Activated CD8-positive, alpha-beta memory T cell treated with anti-CD3 and anti-CD28 coated beads for 4 hours (primary cell): ENCODE measurements at regions not wholly inside any gene's neighbourhood (a gene's known extent, or its start where the extent isn't known, plus 50 kb on each side); places are given as distances from the start of the nearest gene placed in this dataset.
A peak's percentile ranks its signal among the peaks of the same experiment; 100 is the strongest.
"Not testable (repeated sequence)": the region's sequence is repeated elsewhere in the genome, so short reads cannot be mapped to it uniquely, and the experiment has no call there.

Source experiments
- DNase-seq, 2 donors: peaks; one replicate each; pipeline ENCODE4 v3.0.0-alpha.2; 2020; ENCODE audit warnings: low read depth in 2 of 2

DNA sequence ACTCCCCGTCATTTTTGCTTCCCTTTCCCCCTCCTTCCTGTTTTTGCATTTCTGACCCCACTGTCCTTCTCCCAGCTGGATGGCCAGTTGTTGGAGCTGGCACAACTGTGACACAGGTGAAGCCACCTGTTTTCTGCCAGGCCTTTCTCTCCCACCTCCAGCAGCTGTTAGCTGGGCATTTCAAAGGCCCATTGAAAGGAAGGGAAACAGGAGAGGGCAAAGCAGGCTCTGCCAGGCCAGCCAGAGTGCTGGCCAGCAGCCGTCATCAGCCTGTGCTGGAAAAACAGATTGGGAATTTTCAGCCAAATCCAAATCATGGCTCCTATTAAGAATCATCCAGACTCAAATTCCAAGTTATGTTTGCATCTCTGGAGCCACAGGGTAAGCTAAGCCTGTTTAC lies 155.2 kb upstream of the C2CD4B start:
- DNase-seq, result no peak

DNA sequence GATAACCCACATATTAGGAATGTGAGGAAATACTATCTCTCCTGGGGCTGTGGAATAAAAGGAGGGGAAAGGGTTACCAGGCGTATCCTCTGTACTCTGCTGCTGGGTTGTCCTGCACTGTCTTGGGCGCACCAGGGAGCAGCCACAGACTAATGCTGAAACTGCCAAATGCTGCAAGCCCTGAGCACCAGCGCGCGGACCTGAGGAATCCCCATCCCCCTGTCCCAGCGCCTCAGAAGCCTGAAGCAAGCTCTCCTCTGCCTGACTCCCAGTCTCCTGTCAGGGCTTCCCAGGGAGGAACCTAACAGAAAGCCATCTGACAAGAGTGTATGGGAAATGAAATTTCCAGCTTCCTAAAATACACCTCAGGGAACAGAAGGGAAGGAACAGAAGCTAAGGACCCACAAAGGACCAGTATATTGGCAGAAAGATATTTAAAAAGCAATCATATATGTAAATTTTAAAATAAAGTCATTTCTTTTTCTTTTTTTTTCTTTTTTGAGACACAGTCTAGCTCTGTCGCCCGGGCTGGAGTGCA lies 158.3 kb upstream of the C2CD4B start:
- no peak for DNase-seq

DNA sequence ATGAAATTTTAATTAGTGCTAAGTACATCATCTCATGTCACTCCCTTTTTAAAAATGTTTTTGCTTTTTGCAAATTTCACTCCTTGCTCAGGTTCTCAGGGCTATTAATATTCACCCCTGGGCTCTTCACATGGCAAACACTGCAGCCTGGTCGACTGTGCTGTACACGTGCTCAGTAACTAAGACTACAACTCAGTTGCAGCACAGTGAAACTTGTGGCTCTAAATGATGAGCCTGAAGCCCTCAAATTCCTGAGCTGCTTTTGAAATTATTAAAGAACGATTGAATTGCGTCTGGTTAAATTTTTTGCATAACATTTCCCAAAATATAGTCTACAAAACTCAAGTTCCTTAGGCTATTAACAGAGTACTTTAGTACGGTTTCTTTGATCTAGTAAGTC lies 159.3 kb upstream of the C2CD4B start:
- no peak for DNase-seq

DNA sequence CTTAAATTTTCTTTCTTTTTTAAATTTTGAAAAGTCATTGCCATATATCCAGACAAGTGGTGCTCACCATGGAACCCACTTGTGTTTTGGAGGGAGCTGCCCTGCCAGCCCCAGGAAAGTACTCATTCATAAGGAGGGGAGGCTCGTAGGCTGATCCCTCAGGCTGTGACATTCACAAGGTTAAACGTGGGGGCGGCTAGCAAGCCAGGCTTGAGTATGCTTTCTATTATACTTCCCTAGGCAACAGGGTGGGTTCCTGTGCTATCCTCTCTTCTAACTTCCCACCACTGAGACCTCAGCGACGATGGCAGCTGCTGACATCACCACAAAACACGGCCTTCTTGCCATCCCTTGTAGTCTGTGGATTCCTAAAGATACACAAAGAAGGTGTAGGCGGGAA lies 160.5 kb upstream of the C2CD4B start:
- no peak for DNase-seq

DNA sequence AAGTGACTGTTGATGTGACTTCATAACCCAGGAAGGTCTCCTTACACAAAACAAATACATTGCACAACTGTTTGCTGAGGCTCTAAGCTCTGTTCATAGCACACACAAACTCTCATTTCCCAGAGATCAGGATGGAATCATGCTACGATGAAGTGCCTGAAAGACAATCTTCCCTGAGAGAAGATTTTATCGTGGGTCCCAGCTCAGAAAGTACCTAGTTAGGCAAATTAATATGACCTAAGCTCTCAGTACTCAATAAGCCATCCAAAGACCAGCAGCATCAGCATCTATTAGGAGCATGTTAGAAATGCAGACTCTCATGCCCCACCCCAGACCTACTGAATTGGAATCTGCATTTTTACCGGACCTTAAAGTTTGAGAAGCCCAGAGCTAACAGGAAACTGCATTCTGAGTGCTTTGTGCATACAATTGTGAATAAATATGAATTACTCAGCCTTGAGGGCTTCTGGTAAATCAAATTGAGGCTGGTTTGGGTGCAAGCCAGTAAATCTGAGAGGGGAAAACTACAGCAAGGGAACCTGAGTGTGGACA lies 161.5 kb upstream of the C2CD4B start:
- DNase-seq, result no peak

DNA sequence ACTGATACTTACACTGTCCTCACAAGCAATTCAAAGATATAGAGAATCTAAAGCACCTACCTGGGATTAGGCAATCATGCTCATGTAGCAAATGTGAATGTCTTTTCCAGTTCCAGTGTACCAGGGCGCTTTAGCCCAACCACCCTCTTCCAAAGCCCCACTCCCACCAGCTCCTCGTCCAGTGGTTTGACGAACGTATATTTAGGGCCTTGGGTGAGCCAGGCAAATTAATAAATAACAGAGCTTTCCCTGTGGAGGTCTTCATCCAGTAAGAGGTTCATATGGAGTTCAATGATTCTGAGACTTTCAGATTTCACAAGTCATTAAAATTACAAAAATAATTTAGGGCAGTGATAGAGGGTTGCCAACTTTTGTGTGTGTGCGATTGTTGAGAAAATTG lies 162.3 kb upstream of the C2CD4B start:
- DNase-seq, result no peak

DNA sequence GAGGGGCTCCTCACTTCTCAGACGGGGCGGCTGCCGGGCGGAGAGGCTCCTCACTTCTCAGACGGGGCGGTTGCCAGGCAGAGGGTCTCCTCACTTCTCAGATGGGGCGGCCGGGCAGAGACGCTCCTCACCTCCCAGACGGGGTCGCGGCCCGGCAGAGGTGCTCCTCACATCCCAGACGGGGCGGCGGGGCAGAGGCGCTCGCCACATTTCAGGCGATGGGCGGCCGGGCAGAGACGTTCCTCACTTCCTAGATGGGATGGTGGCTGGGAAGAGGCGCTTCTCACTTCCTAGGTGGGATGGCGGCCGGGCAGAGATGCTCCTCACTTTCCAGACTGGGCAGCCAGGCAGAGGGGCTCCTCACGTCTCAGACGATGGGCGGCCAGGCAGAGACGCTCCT lies 167.4 kb upstream of the C2CD4B start:
- not testable (repeated sequence) for DNase-seq

DNA sequence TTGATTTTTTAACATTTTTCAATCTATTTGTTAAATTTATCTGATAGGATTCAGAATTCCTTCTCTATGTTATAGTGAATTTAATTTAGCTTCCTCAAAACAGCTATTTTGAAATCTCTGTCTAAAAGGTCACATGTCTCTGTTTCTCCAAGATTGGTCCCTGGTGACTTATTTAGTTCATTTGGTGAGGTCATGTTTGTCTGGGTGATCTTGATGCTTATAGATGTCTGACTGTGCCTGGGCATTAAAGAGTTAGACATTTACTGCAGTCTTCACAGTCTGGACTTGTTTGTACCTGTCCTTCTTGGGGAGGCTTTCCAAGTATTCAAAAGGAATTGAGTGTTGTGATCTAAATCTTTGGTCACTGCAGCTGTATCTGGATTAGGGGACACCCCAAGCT lies 169.5 kb upstream of the C2CD4B start:
- DNase-seq, result no peak

DNA sequence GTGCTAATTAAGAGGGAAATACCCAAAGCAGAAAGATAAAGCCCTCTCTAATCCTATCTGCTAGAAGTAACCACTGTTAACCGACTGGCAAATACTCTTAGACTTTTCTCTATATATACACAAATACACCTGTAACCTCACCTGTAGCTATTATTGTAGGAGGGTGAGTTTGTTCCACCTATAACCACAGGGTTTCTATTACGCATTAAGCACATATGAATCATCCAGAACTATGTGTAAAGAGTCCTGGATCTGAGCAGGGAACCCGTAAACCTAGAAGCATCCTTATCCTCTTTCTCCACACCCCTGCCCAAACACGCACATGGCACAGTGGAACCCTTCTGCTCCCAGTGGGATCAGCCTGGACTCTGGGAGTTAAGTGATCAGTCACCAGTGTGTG lies 172.8 kb upstream of the C2CD4B start:
- no peak for DNase-seq

DNA sequence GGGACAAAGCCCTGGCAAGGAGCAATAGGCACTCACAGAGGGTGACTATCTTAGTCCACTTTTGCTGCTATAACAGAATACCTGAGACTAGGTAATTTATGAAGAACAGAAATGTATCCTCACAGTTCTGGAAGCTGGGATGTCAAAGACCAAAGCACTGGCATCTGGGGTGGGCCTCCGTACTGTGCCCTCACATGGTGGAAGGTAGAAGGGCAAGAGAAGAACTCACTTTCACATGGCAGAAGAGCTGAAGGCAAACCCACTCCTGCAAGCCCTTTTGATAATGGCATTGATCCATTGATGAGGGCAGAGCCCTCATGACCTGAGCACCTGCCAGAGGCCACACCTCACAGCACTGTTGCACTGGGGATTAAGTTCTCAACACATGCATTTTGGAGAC lies 173.4 kb upstream of the C2CD4B start:
- DNase-seq, result no peak

DNA sequence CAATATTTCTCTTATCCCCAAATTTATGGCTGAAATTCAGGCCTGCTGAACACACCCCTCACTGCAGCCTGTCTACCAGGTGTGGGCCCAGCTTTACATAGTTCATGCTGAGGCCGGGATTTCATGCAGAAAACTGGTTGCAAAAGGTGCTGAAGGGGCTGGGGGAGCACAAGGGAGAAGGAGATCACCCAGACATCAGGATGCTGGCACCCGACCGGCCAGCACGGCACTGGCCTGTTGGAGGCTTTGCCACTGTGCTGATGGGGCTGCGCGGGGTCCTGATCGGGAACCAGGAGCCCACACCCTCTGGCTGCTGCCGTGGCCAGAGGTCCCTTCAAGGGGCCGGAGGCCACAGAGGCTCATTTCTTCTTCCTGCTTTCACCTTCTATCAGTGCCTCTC lies 177.9 kb upstream of the C2CD4B start:
- DNase-seq, result no peak

DNA sequence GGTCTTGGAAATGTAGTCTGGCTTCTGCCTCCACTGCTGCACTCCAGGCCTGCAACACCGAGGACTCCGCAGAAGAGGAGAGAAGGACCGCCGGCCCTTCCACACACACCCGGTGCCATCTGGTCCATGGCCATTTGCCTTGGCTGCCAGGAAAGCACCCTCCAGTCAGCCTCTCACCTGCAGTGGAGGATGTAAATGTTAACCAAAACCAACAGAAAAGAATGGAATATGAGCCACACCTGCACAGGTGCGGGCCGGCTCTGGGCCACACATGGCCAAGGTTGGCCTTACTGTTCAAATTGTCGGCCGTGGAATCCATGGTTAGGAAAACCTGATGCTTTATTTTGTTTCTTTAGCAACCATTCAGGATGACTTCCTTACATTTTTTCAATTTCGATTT lies 178.3 kb upstream of the C2CD4B start:
- DNase-seq, result no peak

DNA sequence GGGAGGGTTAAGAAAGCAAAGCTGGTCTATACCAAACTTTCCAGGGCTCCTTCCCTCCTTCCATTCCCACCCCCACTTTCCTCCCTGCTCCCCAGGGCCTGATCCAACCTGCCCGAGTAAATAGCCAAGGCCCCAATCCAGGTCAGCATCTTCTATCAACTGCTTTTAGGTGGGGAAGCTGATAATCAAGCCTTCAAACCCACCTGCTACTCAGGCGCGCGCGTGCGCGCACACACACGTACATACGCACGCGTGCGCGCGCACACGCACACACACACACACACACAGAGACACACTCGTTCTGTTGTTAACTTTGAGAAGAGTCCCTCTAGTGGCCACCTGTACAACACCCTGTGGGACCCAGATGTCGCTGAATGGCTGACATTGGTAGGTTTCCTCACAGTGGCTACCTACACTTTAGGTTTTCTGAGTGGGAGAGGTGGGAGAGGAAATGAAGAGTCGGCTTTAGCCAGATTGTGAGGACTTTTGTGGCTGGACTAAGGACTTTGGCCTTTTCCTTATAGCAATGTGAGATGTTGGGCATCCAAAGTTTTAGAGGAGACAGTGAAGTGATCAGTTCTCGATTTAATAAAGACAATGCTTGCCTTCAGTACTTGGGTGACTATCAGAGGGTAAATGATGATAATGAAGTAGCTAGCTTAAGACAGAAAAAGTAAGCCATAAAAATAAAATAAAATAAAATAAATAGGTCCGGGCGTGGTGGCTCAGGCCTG lies 179.9 kb upstream of the C2CD4B start:
- DNase-seq, result peak in 1 of 2 donors; percentile 23

DNA sequence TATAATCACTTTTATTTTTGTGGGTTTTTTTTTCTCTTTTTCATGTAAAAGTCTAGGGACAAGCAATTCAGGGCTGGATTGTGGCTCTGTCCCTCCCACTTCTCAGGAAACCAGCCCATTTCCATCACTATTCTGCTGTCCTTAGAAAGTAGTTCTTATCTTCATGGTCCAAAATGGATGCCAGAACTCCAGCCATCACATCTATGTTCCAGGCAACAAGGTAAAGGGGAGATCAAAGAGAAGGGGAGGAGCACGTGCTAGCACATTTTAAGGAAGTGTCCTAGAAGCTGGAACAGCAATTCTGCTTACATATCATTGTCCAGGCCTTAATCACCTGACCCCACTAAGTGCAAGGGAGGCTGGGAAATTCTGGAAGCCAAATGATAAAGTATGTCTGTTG lies 181.1 kb upstream of the C2CD4B start:
- no peak for DNase-seq

DNA sequence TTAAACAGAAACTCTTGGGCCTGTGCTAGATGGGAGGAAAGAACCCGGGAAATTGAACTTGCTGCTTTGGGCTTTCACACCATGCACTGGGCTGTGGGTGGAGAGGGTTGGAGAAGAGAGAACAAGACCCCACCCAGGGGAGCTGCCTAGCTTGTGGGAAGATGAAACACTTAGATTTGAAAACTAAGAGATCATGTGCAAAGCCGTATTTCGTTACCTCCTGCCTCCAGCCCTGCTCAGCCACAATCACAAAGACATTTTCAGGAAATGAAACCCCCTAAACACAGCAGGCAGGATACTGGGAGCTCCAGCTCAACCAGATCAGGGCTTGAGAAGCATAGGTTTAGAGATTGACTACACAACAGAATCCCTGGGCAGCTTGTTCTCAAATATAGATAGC lies 183.0 kb upstream of the C2CD4B start:
- DNase-seq, result no peak

DNA sequence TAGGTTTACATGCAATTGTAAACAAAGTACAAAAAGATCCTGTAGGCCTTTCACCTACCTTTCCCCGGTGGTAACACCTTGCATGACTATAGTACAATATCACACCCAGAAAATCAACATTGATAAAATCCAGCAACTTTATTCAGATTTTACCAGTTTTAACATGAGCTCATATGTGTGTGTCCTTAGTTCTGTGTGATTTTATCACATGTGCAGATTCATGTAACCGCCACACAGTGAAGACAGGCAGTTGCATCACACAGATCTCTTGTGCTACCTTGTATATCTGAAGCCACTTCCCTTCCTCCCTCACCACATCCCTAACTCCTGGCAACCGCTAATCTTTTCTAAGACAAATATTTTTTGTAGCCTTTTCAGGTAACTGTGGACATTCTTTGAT lies 183.5 kb upstream of the C2CD4B start:
- DNase-seq, result no peak

DNA sequence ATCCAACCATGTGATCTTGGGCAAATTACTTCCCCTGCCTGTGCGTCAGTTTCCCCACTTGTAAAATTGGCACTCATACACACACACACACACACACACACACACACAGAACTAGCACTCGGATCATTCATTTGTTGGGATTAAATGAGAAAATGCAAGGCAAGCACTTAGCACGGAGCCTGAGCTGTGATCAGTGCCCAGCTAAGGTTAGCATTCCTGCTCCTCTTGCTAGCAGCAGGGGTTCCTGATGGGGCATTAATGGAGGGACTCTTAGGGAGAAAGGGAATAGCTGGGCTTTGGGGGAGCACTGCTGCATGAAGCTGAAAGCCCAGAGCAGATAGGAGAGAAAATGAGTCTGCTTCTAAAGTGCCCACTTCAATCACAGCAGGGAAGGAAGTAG lies 187.7 kb upstream of the C2CD4B start:
- no peak for DNase-seq

DNA sequence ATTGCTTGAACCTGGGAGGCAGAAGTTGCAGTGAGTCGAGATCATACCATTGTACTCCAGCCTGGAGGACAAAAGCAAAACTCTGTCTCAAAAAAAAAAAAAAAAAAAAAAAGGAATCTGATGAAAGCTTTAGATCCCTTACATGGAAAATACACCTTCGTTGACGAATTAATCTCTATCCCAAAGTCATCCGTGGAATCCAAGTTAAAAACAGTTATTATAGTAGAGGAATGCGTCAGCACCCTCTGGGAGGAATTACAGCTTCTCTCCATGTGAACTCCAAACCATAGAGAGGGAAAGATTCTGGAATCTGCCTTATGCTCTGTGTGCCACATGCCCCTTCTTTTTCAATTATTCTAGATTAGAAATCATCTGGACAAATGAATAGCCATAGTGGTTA lies 192.3 kb upstream of the C2CD4B start:
- no peak for DNase-seq

DNA sequence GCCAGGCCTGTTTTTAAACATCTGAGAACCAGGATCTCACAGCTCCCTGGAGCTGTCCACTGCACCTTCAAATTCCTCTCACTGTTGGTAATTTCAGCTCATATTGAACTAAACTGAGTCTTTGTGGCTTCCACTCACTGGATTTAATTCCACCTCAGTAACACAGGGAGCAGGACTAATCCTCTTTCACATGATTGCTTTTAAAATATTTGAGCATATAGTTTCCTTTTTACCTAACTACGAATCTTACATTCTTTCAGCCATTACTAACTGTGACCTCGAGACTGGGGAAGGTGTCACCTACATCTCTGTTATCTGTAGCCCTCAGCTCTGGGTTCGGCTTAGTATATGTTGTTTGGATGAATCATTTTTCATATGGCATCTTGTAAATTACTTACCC lies 194.3 kb upstream of the C2CD4B start:
- DNase-seq, result no peak

DNA sequence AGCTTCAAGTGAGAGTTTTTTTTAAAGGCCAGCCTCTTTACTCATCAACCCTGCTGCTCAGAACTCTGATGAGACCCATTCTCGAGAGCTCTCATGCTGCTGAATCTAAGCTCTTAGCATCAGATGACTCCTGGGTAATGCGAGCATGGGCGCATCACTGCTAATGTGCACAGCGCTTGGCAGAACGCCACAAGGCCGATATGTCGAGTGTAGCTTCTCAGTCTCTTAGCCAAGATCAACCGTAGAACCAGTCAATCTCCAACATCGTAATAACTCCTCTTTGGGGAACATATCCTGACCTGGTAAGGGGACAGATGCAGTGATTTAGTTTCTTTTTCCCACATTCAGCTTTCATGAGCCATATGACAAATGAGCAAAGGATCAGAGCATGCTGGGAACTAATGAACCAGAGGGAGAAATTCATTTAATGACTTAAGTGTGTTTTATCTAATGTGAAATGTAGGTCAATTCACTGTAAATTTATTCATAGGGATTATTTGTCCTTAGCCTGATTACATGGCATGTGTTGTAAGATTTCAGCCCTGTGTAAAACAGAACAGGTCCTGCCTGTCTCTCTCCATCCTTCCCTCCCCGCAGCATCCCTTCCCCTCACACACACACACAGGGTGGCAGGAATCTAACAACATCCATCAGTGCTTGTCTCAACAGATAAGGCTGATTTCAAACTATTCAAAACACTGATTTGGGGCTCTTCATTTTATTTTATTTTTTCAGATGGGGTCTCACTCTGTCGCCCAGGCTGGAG lies 195.4 kb upstream of the C2CD4B start:
- no peak for DNase-seq

DNA sequence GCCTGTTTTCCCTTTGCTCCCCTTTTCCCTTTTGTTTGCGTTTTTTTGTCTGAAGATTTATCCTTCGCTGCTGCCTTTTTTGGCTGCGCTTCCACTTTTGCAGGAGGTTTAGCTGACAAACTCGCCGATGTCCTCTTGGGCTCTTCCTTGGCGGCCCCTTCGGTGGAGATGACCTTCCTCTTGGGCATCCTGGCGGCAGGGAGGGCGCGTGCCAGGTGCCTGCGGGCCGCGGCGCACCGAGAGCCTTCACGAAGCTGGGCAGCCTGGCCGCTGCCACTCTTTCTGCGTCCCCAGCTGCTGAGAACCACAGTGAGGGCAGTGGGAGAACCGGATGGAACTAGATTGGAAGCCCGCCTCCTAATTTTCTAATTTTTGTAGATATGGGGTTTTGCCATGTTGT lies 197.1 kb upstream of the C2CD4B start:
- DNase-seq, result no peak

DNA sequence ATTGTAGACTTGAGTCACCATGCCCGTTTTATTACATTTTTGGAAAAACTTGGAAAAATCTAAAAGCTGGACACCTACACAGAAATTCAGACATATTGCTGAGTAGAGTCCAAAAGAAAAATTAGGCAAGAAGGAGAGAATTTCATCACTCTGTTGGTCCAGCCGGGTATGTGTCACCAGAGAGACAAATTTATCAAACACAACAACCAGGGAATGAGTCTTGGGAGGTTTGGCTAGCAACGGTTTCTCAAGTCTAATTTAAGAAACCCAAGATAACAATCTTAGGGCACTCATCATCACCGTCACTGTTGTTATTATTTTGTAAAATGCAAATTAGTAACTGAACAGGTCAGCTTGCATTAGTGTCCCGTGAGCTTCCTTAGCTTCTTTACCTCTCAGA lies 197.5 kb upstream of the C2CD4B start:
- no peak for DNase-seq

DNA sequence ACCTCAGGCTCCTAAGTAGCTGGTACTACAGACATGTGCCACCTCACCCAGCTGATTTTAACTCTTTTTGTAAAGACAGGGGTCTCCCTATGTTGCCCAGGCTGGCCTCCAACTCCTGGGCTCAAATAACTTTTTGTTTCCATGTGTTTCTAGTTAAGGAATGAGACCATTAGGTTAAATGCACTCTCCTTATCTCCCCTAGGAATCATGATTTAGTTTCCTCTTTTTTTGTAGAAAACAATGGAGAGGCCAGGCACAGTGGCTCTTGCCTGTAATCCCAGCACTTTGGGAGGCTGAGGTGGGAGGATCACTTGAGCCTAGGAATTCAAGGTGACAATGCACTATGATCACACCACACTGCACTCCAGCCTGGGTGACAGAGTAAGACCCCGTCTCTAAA lies 198.8 kb upstream of the C2CD4B start:
- no peak for DNase-seq
